Uterus (tissue), 2 donors: ENCODE measurements at regions not wholly inside any gene's neighbourhood (a gene's known extent, or its start where the extent isn't known, plus 50 kb on each side); places are given as distances from the start of the nearest gene placed in this dataset.

Source experiments
- CTCF ChIP-seq, 4 experiments: fragments of 200-600 bp in 2 of 4; fragments of 450-650 bp in 2 of 4; sonication (generic) in 2 of 4; IDR thresholded peaks; one replicate each; pipeline ENCODE4 v1.5.1; 2016 to 2019; ENCODE audit warnings: antibody characterized with exemption in 4 of 4, mild to moderate bottlenecking in 2 of 4, moderate library complexity in 1 of 4
- POLR2A ChIP-seq, 2 donors: fragments of 450-650 bp; IDR thresholded peaks; one replicate each; pipeline ENCODE4 v1.6.1; 2016; ENCODE audit warnings: antibody characterized with exemption in 2 of 2, mild to moderate bottlenecking in 1 of 2, moderate library complexity in 1 of 2

GRCh38 chr6:163776196-163776905 lies 361.8 kb downstream of the QKI start:
- TF ChIP-seq CTCF (IDR thresholded peaks at IDR 0.05) = no peak
- no peak for TF ChIP-seq POLR2A (IDR thresholded peaks at IDR 0.05)
